ENCODE measurements at regions not wholly inside any gene's neighbourhood (a gene's known extent, or its start where the extent isn't known, plus 50 kb on each side); places are given as distances from the start of the nearest gene placed in this dataset. TPM values are rescaled to one million over a fixed set of nuclear protein-coding genes. Genes with fewer than 3 reads are reported as not detected.

Small RNA genes lying in the stretch of these regions (small RNA-seq; reads per million reads assigned to genes)
- gene RN7SL150P = not detected
- gene RPS4XP23 = not detected

Measured in GM12878 (cell line).